HepG2 (cell line): ENCODE measurements at regions not wholly inside any gene's neighbourhood (a gene's known extent, or its start where the extent isn't known, plus 50 kb on each side); places are given as distances from the start of the nearest gene placed in this dataset.
A peak's percentile ranks its signal among the peaks of the same experiment; 100 is the strongest.

Source experiments
- ATAC-seq: fragments of 200-7000 bp; cut with Tn5 transposase; 3 replicates; pipeline ENCODE4 v1.9.1; 2020; ENCODE audit warnings: mild to moderate bottlenecking, moderate library complexity
- BruUV-seq: library from RNA; stranded (reverse); fragments of 400-500 nt; replicated peaks from 2 replicates; lab custom pipeline; 2021; lab: Mats Ljungman, UMichigan
- CTCF ChIA-PET: fragments of 300-600 bp; formaldehyde crosslinking; extraction: SDS; loops from one replicate; lab custom pipeline; 2021; ENCODE audit warnings: low total read pairs, inconsistent platforms, low intra/inter-chr PET ratio; lab: Yijun Ruan, JAX
- POLR2A ChIA-PET: fragments of 350-600 bp; sonication (Branson Sonifier 250); formaldehyde crosslinking; loops from one replicate; lab custom pipeline; 2020; ENCODE audit warnings: antibody characterized with exemption, inconsistent platforms; lab: Yijun Ruan, JAX
- DNase-seq: peaks from one replicate; pipeline ENCODE4 v3.0.0-alpha.2; 2015; ENCODE audit warnings: low spot score
- FAIRE-seq: peaks from 3 replicates; lab custom pipeline; 2011; peaks lifted over from hg19 to GRCh38; lab: Jason Lieb, UNC
- H2AFZ ChIP-seq: one replicate; pipeline ENCODE4 v1.6.1; 2011; ENCODE audit warnings: low read length, inconsistent platforms
- H3K27ac ChIP-seq: fragments of 300-600 bp; 3 replicates; pipeline ENCODE4 v1.8.0; 2011; ENCODE audit warnings: mixed run types, mild to moderate bottlenecking, mixed read lengths, low read length, inconsistent platforms; ENCODE audit not compliant: insufficient read depth; ENCODE audit errors: extremely low read length
- H3K27me3 ChIP-seq, 2 experiments: fragments of 200-600 bp in 1 of 2; 2 replicates in 1 of 2; 3 replicates in 1 of 2; pipeline versions ENCODE4 v1.6.0 to v1.8.0; 2011; ENCODE audit warnings: low read length in 2 of 2, mild to moderate bottlenecking in 2 of 2, moderate library complexity in 2 of 2, inconsistent platforms in 1 of 2; ENCODE audit not compliant: insufficient read depth in 2 of 2, control insufficient read depth in 1 of 2
- H3K36me3 ChIP-seq, 2 experiments: fragments of 200-600 bp in 1 of 2; replicated peaks in 1 of 2; 2 replicates in 1 of 2; 3 replicates in 1 of 2; pipeline versions ENCODE4 v1.5.1 to v1.8.0; 2011; ENCODE audit warnings: low read length in 2 of 2, inconsistent platforms in 1 of 2; ENCODE audit not compliant: insufficient read depth in 2 of 2, control insufficient read depth in 1 of 2
- H3K4me1 ChIP-seq: 2 replicates; pipeline ENCODE4 v1.5.1; 2012; ENCODE audit warnings: low read length, inconsistent platforms; ENCODE audit not compliant: insufficient read depth
- H3K4me2 ChIP-seq: 2 replicates; pipeline ENCODE4 v1.6.0; 2011; ENCODE audit warnings: low read depth, low read length, inconsistent platforms
- H3K4me3 ChIP-seq, 3 experiments: fragments of 200-600 bp in 1 of 3; sonication (generic), shearing (Covaris generic) in 1 of 3; replicated peaks in 1 of 3; 2 replicates each; pipeline ENCODE4 v1.5.1; 2011 to 2016; ENCODE audit warnings: low read length in 3 of 3, inconsistent platforms in 2 of 3, low read depth in 2 of 3, mild to moderate bottlenecking in 2 of 3, control low read depth in 1 of 3, mixed read lengths in 1 of 3; ENCODE audit not compliant: insufficient read depth in 1 of 3
- H3K79me2 ChIP-seq: one replicate; pipeline ENCODE4 v1.6.1; 2011; ENCODE audit warnings: low read length, inconsistent platforms; ENCODE audit not compliant: insufficient read depth
- H3K9ac ChIP-seq: 2 replicates; pipeline ENCODE4 v1.6.0; 2011; ENCODE audit warnings: mild to moderate bottlenecking, low read depth, low read length, inconsistent platforms; ENCODE audit not compliant: insufficient read depth
- H3K9me3 ChIP-seq: 2 replicates; pipeline ENCODE4 v1.5.1; 2012; ENCODE audit warnings: mild to moderate bottlenecking, low read length
- H4K20me1 ChIP-seq: 2 replicates; pipeline ENCODE4 v1.6.0; 2011; ENCODE audit warnings: inconsistent platforms, mild to moderate bottlenecking, low read length, moderate library complexity; ENCODE audit not compliant: insufficient read depth
- BRD4 ChIP-seq: sonication (generic); formaldehyde crosslinking; IDR thresholded peaks from 2 replicates; pipeline ENCODE4 v1.4.0; 2020; ENCODE audit warnings: missing genetic modification reagents
- FOXC1 ChIP-seq: sonication (generic); formaldehyde crosslinking; IDR thresholded peaks from 2 replicates; pipeline ENCODE4 v1.8.0; 2022; ENCODE audit warnings: mild to moderate bottlenecking, missing genetic modification reagents, borderline replicate concordance
- FOXK2 ChIP-seq: fragments of 450-650 bp; IDR thresholded peaks from 2 replicates; pipeline ENCODE4 v1.6.1; 2016
- HDAC1 ChIP-seq: sonication (generic); formaldehyde crosslinking; IDR thresholded peaks from 2 replicates; pipeline ENCODE4 v1.5.1; 2020; ENCODE audit warnings: mild to moderate bottlenecking, missing genetic modification reagents
- MAFG ChIP-seq: sonication (generic); formaldehyde crosslinking; IDR thresholded peaks from 2 replicates; pipeline ENCODE4 v1.5.1; 2020; ENCODE audit warnings: mild to moderate bottlenecking, missing genetic modification reagents
- MAFK ChIP-seq, 2 experiments: IDR thresholded peaks in 1 of 2; conservative IDR thresholded peaks in 1 of 2; 2 replicates each; pipeline ENCODE4 v1.6.1; 2011; ENCODE audit warnings: improper control_type of control experiment in 2 of 2, low read length in 2 of 2
- NBN ChIP-seq: fragments of 450-650 bp; conservative IDR thresholded peaks from 2 replicates; pipeline ENCODE4 v1.6.1; 2017
- NRL ChIP-seq: sonication (generic); formaldehyde crosslinking; IDR thresholded peaks from 2 replicates; pipeline ENCODE4 v1.5.0; 2020; ENCODE audit warnings: missing genetic modification reagents, mild to moderate bottlenecking, moderate library complexity, borderline replicate concordance
- PLRG1 ChIP-seq: fragments of 450-650 bp; conservative IDR thresholded peaks from 2 replicates; pipeline ENCODE4 v1.6.1; 2016
- RNF2 ChIP-seq: fragments of 450-650 bp; conservative IDR thresholded peaks from 2 replicates; pipeline ENCODE4 v1.6.1; 2016; ENCODE audit warnings: low read depth
- SRSF9 ChIP-seq: fragments of 200-400 bp; formaldehyde crosslinking; IDR thresholded peaks from 2 replicates; pipeline ENCODE4 v1.6.1; 2018; ENCODE audit warnings: borderline replicate concordance, mild to moderate bottlenecking, low read depth, low read length; ENCODE audit not compliant: insufficient read depth, poor library complexity, severe bottlenecking
- XRCC5 ChIP-seq: fragments of 200-400 bp; formaldehyde crosslinking; optimal IDR thresholded peaks from 2 replicates; pipeline ENCODE3; 2017; ENCODE audit warnings: mild to moderate bottlenecking, low read length
- ZFAT ChIP-seq: sonication (generic); formaldehyde crosslinking; conservative IDR thresholded peaks from 2 replicates; pipeline ENCODE4 v1.8.1; 2023; ENCODE audit warnings: missing genetic modification reagents, inconsistent platforms
- ZNF33A ChIP-seq: sonication (generic); formaldehyde crosslinking; IDR thresholded peaks from 2 replicates; pipeline ENCODE4 v1.5.1; 2020; ENCODE audit warnings: missing genetic modification reagents, mild to moderate bottlenecking, moderate library complexity, borderline replicate concordance
- ZNF460 ChIP-seq: sonication (generic); formaldehyde crosslinking; IDR thresholded peaks from 2 replicates; pipeline ENCODE4 v1.5.1; 2020; ENCODE audit warnings: missing genetic modification reagents, mild to moderate bottlenecking, borderline replicate concordance
- ZNF567 ChIP-seq: sonication (generic); formaldehyde crosslinking; IDR thresholded peaks from 2 replicates; pipeline ENCODE4 v1.8.1; 2023; ENCODE audit warnings: mild to moderate bottlenecking, missing genetic modification reagents, borderline replicate concordance
- WGBS: methylation state at CpG from one replicate; pipeline ENCODE4 v1.1.6; 2017; ENCODE audit warnings: low lambda C conversion rate; 5-methylcytosine and 5-hydroxymethylcytosine counted together
- in situ Hi-C: cut with HindIII; loops from 2 replicates; pipeline ENCODE4 v1.10.0; 2017; ENCODE audit warnings: low pct_unique_long_range_greater_than_20kb; ENCODE audit not compliant: extremely low pct_ligation_motif_present
- intact Hi-C: fragments of 100-400 bp; cut with micrococcal nuclease; formaldehyde crosslinking; loops from one replicate; pipeline ENCODE4 v1.10.0; 2022; ENCODE audit not compliant: unreplicated experiment

DNA sequence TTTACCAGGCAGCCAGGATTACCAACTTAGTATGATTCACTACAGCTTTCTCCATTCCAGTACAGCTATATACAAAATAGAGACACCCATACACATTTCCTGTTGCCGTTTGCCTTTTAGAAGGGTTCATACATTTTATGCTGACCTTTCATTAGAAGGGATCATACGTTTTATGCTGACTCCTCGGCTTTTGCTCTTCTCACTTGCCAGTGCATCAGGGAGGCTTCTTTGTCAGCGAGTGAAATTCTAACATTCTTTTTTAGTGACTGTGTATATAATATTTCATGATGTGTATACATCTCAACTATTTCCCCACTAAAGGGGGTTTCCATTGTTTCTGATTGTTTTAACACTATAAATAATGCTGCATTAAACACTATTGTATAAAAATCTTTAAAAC is 552.6 kb downstream of the TRIML1 start (continued):
- TF ChIP-seq ZNF460 (CRISPR knock-in tag) (no peak), RNF2 (no peak), BRD4 (CRISPR knock-in tag) (no peak), MAFK (conservative IDR thresholded peaks at IDR 0.05 in 1 of 2, IDR thresholded peaks at IDR 0.05 in 1 of 2; ENCODE audit: low read length in 2 of 2) (peak; percentile 88 to 93), ZFAT (no peak), ZNF567 (CRISPR knock-in tag) (no peak), PLRG1 (no peak)
- TF ChIP-seq, all 625 proteins: peak for 2

DNA sequence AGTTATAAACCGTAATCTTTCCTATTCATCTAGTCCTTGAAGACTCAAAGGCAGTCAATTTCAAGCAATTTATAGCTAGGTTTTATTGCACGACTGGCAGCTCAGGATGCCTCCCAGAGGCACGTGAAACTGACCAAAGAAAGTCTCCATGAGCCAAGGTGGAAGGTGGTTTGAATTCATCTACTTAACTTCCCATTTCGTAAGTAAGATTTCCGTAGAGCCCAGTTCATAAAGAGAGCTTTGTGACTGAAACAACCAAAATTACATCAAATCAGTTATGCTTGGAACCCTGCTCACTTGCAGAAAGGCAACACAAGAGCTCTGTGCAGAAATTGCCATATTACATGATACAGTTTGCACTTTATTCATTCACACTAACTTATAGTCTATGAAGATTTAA is 556.0 kb downstream of the TRIML1 start:
- H3K4me3 ChIP-seq = no peak overlapping the region
- BruUV-seq = no TSS peak
- H3K27me3 ChIP-seq = no peaks in the 10 kb centered on the region
- H4K20me1 ChIP-seq = no peaks in the 10 kb centered on the region
- 4% methylated on average over 5 of the region's 5 CpGs for WGBS
- no peaks in the 10 kb centered on the region for H3K4me1 ChIP-seq
- no peak overlapping the region for H2AFZ ChIP-seq
- H3K27ac ChIP-seq = no peak overlapping the region
- no peaks in the 10 kb centered on the region for H3K36me3 ChIP-seq
- CTCF ChIA-PET = no interaction called here
- in situ Hi-C loops (no loop called here), intact Hi-C loops (no loop called here)
- ATAC-seq = no peak
- H3K4me2 ChIP-seq = no peak overlapping the region
- FAIRE-seq = no peak
- H3K9ac ChIP-seq = no peak overlapping the region
- no peaks in the 10 kb centered on the region for H3K79me2 ChIP-seq
- TF ChIP-seq HDAC1 (no peak), NBN (no peak), MAFG (CRISPR knock-in tag) (no peak), NRL (no peak), FOXK2 (no peak), XRCC5 (no peak), FOXC1 (CRISPR knock-in tag) (no peak), ZNF33A (CRISPR knock-in tag) (no peak), SRSF9 (no peak)
- no peak for DNase-seq
- POLR2A ChIA-PET = no interaction called here
- H3K9me3 ChIP-seq = no peaks in the 10 kb centered on the region
